NCI-H446 treated with DMSO at 0.1 percent for 48 hours (cell line): ENCODE measurements at regions not wholly inside any gene's neighbourhood (a gene's known extent, or its start where the extent isn't known, plus 50 kb on each side); places are given as distances from the start of the nearest gene placed in this dataset.

Experiments used
- DNase-seq: peaks from one replicate; lab custom pipeline; 2025; lab: John Stamatoyannopoulos, UW

- no peak for DNase-seq
Measured at GRCh38 chr3:124607163-124607562, 123.1 kb upstream of the UMPS start.

GRCh38 chr3:124609402-124609801 lies 120.8 kb upstream of the UMPS start:
- no peak for DNase-seq

- DNase-seq, result no peak
Measured at GRCh38 chr3:124610130-124610529, 120.1 kb upstream of the UMPS start.

GRCh38 chr3:124611520-124611919 lies 118.7 kb upstream of the UMPS start:
- DNase-seq, result no peak

- DNase-seq, result no peak
Measured at GRCh38 chr3:124615896-124616543, 114.2 kb upstream of the UMPS start.

GRCh38 chr3:124617177-124617576 lies 113.1 kb upstream of the UMPS start:
- DNase-seq, result no peak

GRCh38 chr3:124619887-124620599 lies 110.2 kb upstream of the UMPS start:
- no peak for DNase-seq

GRCh38 chr3:124620600-124621063 lies 109.6 kb upstream of the UMPS start:
- no peak for DNase-seq

- no peak for DNase-seq
Measured at GRCh38 chr3:124621498-124621897, 108.8 kb upstream of the UMPS start.

GRCh38 chr3:124625074-124625473 lies 105.2 kb upstream of the UMPS start:
- DNase-seq, result no peak

GRCh38 chr3:124627501-124627908 lies 102.7 kb upstream of the UMPS start:
- no peak for DNase-seq

- DNase-seq, result no peak
Measured at GRCh38 chr3:124628863-124629262, 101.4 kb upstream of the UMPS start.

GRCh38 chr3:124629497-124629896 lies 100.8 kb upstream of the UMPS start:
- no peak for DNase-seq

- no peak for DNase-seq
Measured at GRCh38 chr3:124630960-124631359, 99.3 kb upstream of the UMPS start.

GRCh38 chr3:124631727-124632126 lies 98.5 kb upstream of the UMPS start:
- DNase-seq, result no peak

GRCh38 chr3:124632566-124633140 lies 97.6 kb upstream of the UMPS start:
- DNase-seq, result no peak

GRCh38 chr3:124633524-124633923 lies 96.7 kb upstream of the UMPS start:
- DNase-seq, result no peak

- DNase-seq, result no peak
Measured at GRCh38 chr3:124634210-124635168, 95.8 kb upstream of the UMPS start.

- no peak for DNase-seq
Measured at GRCh38 chr3:124635169-124635539, 95.1 kb upstream of the UMPS start.

GRCh38 chr3:124636101-124636862 lies 94.0 kb upstream of the UMPS start:
- DNase-seq, result no peak

GRCh38 chr3:124636863-124637296 lies 93.4 kb upstream of the UMPS start:
- no peak for DNase-seq
